ENCODE measurements at regions not wholly inside any gene's neighbourhood (a gene's known extent, or its start where the extent isn't known, plus 50 kb on each side); places are given as distances from the start of the nearest gene placed in this dataset.

- TF ChIP-seq POLR2AphosphoS5 (IDR thresholded peaks at IDR 0.05; ENCODE audit: low read depth, low read length) (no peak), SIN3A (IDR thresholded peaks at IDR 0.05; ENCODE audit: borderline replicate concordance, insufficient read depth, low read depth, low read length) (no peak)
- TF ChIP-seq, protein P1, sequence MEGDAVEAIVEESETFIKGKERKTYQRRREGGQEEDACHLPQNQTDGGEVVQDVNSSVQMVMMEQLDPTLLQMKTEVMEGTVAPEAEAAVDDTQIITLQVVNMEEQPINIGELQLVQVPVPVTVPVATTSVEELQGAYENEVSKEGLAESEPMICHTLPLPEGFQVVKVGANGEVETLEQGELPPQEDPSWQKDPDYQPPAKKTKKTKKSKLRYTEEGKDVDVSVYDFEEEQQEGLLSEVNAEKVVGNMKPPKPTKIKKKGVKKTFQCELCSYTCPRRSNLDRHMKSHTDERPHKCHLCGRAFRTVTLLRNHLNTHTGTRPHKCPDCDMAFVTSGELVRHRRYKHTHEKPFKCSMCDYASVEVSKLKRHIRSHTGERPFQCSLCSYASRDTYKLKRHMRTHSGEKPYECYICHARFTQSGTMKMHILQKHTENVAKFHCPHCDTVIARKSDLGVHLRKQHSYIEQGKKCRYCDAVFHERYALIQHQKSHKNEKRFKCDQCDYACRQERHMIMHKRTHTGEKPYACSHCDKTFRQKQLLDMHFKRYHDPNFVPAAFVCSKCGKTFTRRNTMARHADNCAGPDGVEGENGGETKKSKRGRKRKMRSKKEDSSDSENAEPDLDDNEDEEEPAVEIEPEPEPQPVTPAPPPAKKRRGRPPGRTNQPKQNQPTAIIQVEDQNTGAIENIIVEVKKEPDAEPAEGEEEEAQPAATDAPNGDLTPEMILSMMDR (IDR thresholded peaks at IDR 0.05) = no peak
- TF ChIP-seq, protein P2, sequence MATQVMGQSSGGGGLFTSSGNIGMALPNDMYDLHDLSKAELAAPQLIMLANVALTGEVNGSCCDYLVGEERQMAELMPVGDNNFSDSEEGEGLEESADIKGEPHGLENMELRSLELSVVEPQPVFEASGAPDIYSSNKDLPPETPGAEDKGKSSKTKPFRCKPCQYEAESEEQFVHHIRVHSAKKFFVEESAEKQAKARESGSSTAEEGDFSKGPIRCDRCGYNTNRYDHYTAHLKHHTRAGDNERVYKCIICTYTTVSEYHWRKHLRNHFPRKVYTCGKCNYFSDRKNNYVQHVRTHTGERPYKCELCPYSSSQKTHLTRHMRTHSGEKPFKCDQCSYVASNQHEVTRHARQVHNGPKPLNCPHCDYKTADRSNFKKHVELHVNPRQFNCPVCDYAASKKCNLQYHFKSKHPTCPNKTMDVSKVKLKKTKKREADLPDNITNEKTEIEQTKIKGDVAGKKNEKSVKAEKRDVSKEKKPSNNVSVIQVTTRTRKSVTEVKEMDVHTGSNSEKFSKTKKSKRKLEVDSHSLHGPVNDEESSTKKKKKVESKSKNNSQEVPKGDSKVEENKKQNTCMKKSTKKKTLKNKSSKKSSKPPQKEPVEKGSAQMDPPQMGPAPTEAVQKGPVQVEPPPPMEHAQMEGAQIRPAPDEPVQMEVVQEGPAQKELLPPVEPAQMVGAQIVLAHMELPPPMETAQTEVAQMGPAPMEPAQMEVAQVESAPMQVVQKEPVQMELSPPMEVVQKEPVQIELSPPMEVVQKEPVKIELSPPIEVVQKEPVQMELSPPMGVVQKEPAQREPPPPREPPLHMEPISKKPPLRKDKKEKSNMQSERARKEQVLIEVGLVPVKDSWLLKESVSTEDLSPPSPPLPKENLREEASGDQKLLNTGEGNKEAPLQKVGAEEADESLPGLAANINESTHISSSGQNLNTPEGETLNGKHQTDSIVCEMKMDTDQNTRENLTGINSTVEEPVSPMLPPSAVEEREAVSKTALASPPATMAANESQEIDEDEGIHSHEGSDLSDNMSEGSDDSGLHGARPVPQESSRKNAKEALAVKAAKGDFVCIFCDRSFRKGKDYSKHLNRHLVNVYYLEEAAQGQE (IDR thresholded peaks at IDR 0.05; ENCODE audit: insufficient read depth in 1 of 2, low read depth in 2 of 2, low read length in 1 of 2) = no peak
Measured at GRCh38 chrX:10930151-10930550, 181.0 kb upstream of the HCCS start.

Data from Panc1 (cell line).